GM19035 (cell line): ENCODE measurements at regions not wholly inside any gene's neighbourhood (a gene's known extent, or its start where the extent isn't known, plus 50 kb on each side); places are given as distances from the start of the nearest gene placed in this dataset.
"Not testable (repeated sequence)": the region's sequence is repeated elsewhere in the genome, so short reads cannot be mapped to it uniquely, and the experiment has no call there.

Experiments
- ATAC-seq: cut with Tn5 transposase; IDR thresholded peaks from one replicate; pipeline ENCODE4 v1.9.1; 2021; ENCODE audit not compliant: unreplicated experiment

- no peak for ATAC-seq
Observed at GRCh38 chr21:15199414-15200383, 134.9 kb upstream of the NRIP1 start.

- no peak for ATAC-seq
Observed at GRCh38 chr21:15203740-15204139, 138.9 kb upstream of the NRIP1 start.

- no peak for ATAC-seq
Observed at GRCh38 chr21:15204140-15204969, 139.6 kb upstream of the NRIP1 start.

- ATAC-seq: no peak
Observed at GRCh38 chr21:15204970-15205286, 140.1 kb upstream of the NRIP1 start.

- ATAC-seq: peak; percentile 87
Observed at GRCh38 chr21:15206514-15206913, 141.7 kb upstream of the NRIP1 start.

GRCh38 chr21:15207231-15207630 is 142.4 kb upstream of the NRIP1 start:
- no peak for ATAC-seq

GRCh38 chr21:15207635-15208370 is 143.0 kb upstream of the NRIP1 start:
- ATAC-seq: no peak

GRCh38 chr21:15208786-15209185 is 144.0 kb upstream of the NRIP1 start:
- ATAC-seq: no peak

GRCh38 chr21:15209224-15209623 is 144.4 kb upstream of the NRIP1 start:
- ATAC-seq: no peak

GRCh38 chr21:15210235-15210678 is 145.5 kb upstream of the NRIP1 start:
- ATAC-seq: no peak

- no peak for ATAC-seq
Observed at GRCh38 chr21:15211491-15212133, 146.8 kb upstream of the NRIP1 start.

- no peak for ATAC-seq
Observed at GRCh38 chr21:15212206-15212605, 147.4 kb upstream of the NRIP1 start.

- ATAC-seq: not testable (repeated sequence)
Observed at GRCh38 chr21:15218476-15218875, 153.7 kb upstream of the NRIP1 start.

GRCh38 chr21:15219039-15219438 is 154.2 kb upstream of the NRIP1 start:
- no peak for ATAC-seq

- no peak for ATAC-seq
Observed at GRCh38 chr21:15219894-15220293, 155.1 kb upstream of the NRIP1 start.

GRCh38 chr21:15221799-15222386 is 157.1 kb upstream of the NRIP1 start:
- no peak for ATAC-seq

- no peak for ATAC-seq
Observed at GRCh38 chr21:15222707-15223106, 157.9 kb upstream of the NRIP1 start.

GRCh38 chr21:15224346-15225086 is 159.7 kb upstream of the NRIP1 start:
- no peak for ATAC-seq

- no peak for ATAC-seq
Observed at GRCh38 chr21:15227919-15228318, 163.1 kb upstream of the NRIP1 start.

GRCh38 chr21:15229390-15229789 is 164.6 kb upstream of the NRIP1 start:
- no peak for ATAC-seq
